Hepatocyte (in vitro differentiated cells): ENCODE measurements at regions not wholly inside any gene's neighbourhood (a gene's known extent, or its start where the extent isn't known, plus 50 kb on each side); places are given as distances from the start of the nearest gene placed in this dataset.

Source experiments
- DNase-seq: peaks from one replicate; pipeline ENCODE4 v3.0.0-alpha.2; 2016; ENCODE audit warnings: low spot score
- H2AFZ ChIP-seq: fragments of 200-600 bp; sonication (generic); 2 replicates; pipeline ENCODE4 v1.6.0; 2016; ENCODE audit warnings: antibody characterized with exemption, mild to moderate bottlenecking
- H3K27ac ChIP-seq: fragments of 200-600 bp; sonication (generic); 2 replicates; pipeline ENCODE4 v1.5.1; 2016; ENCODE audit warnings: mild to moderate bottlenecking
- H3K27me3 ChIP-seq: fragments of 200-600 bp; sonication (generic); 2 replicates; pipeline ENCODE4 v1.6.1; 2016
- H3K36me3 ChIP-seq: fragments of 200-600 bp; sonication (generic); replicated peaks from 2 replicates; pipeline ENCODE4 v1.5.1; 2016; ENCODE audit warnings: low read depth; ENCODE audit not compliant: insufficient read depth
- H3K4me1 ChIP-seq: fragments of 200-600 bp; sonication (generic); 2 replicates; pipeline ENCODE4 v1.5.1; 2016; ENCODE audit warnings: mild to moderate bottlenecking, moderate library complexity; ENCODE audit not compliant: insufficient read depth
- H3K4me2 ChIP-seq: fragments of 200-600 bp; sonication (generic); 2 replicates; pipeline ENCODE4 v1.6.0; 2016
- H3K4me3 ChIP-seq: fragments of 200-600 bp; sonication (generic); 2 replicates; pipeline ENCODE4 v1.5.1; 2016; ENCODE audit warnings: mild to moderate bottlenecking
- H3K79me2 ChIP-seq: fragments of 200-600 bp; sonication (generic); 2 replicates; pipeline ENCODE4 v1.6.0; 2017; ENCODE audit warnings: mild to moderate bottlenecking
- H3K9me2 ChIP-seq: fragments of 200-600 bp; sonication (generic); replicated peaks from 2 replicates; pipeline ENCODE4 v1.6.0; 2017; ENCODE audit warnings: mild to moderate bottlenecking; ENCODE audit not compliant: insufficient read depth
- H3K9me3 ChIP-seq: fragments of 200-600 bp; sonication (generic); 2 replicates; pipeline ENCODE4 v1.5.1; 2016; ENCODE audit warnings: low read depth, mild to moderate bottlenecking
- H4K20me1 ChIP-seq: fragments of 200-600 bp; sonication (generic); 2 replicates; pipeline ENCODE4 v1.6.0; 2016; ENCODE audit warnings: mild to moderate bottlenecking; ENCODE audit not compliant: insufficient read depth, poor library complexity, severe bottlenecking
- CTCF ChIP-seq: fragments of 200-600 bp; sonication (generic); IDR thresholded peaks from 2 replicates; pipeline ENCODE4 v1.5.1; 2016; ENCODE audit warnings: antibody characterized with exemption, mild to moderate bottlenecking; ENCODE audit not compliant: poor library complexity
- EZH2 ChIP-seq: fragments of 200-600 bp; sonication (generic); IDR thresholded peaks from 2 replicates; pipeline ENCODE4 v1.6.1; 2016; ENCODE audit warnings: antibody characterized with exemption, mild to moderate bottlenecking, borderline replicate concordance
- EZH2phosphoT487 ChIP-seq: fragments of 200-600 bp; sonication (generic); IDR thresholded peaks from one replicate; pipeline ENCODE4 v1.6.1; 2018; ENCODE audit warnings: antibody characterized with exemption, mild to moderate bottlenecking, low read depth, moderate library complexity; ENCODE audit not compliant: unreplicated experiment, severe bottlenecking
- WGBS: methylation state at CpG from one replicate; pipeline ENCODE4 v1.1.6; 2016; ENCODE audit warnings: low lambda C conversion rate; ENCODE audit errors: missing lambda C conversion rate; 5-methylcytosine and 5-hydroxymethylcytosine counted together

GRCh38 chr1:234986750-234987414 is 141.8 kb downstream of the TOMM20 start:
- Histone ChIP-seq H3K27me3 (no peaks in the 10 kb centered on the region), H3K79me2 (no peaks in the 10 kb centered on the region), H3K4me2 (peak overlapping the region; percentile 6), H3K4me3 (no peak overlapping the region), H3K9me3 (no peaks in the 10 kb centered on the region), H3K27ac (peak overlapping the region; percentile 92), H3K4me1 (peaks cover 24% of the 10 kb centered on the region), H3K36me3 (no peaks in the 10 kb centered on the region), H3K9me2 (no peaks in the 10 kb centered on the region), H4K20me1 (no peaks in the 10 kb centered on the region), H2AFZ (peak overlapping the region; percentile 34)
- TF ChIP-seq EZH2 = no peak
- TF ChIP-seq CTCF = no peak
- no peak for TF ChIP-seq EZH2phosphoT487
- no peak for DNase-seq
- 48% methylated on average over 9 of the region's 9 CpGs for WGBS

- TF ChIP-seq CTCF (no peak), EZH2 (no peak), EZH2phosphoT487 (no peak)
- Histone ChIP-seq H3K4me2 (no peak overlapping the region), H3K27ac (peak overlapping the region; percentile 11), H2AFZ (no peak overlapping the region), H3K4me3 (no peak overlapping the region), H3K79me2 (no peaks in the 10 kb centered on the region), H3K9me3 (no peaks in the 10 kb centered on the region), H3K9me2 (no peaks in the 10 kb centered on the region), H4K20me1 (no peaks in the 10 kb centered on the region), H3K27me3 (no peaks in the 10 kb centered on the region), H3K4me1 (peaks cover 30% of the 10 kb centered on the region), H3K36me3 (no peaks in the 10 kb centered on the region)
- WGBS = 97% methylated on average over 10 of the region's 10 CpGs
- DNase-seq = no peak
Measured at GRCh38 chr1:234985516-234986294, 142.9 kb downstream of the TOMM20 start.

GRCh38 chr1:234985007-234985370 is 143.6 kb downstream of the TOMM20 start:
- DNase-seq = no peak
- Histone ChIP-seq H3K9me2 (no peaks in the 10 kb centered on the region), H3K27ac (no peak overlapping the region), H3K36me3 (no peaks in the 10 kb centered on the region), H3K9me3 (no peaks in the 10 kb centered on the region), H3K4me1 (peaks cover 37% of the 10 kb centered on the region), H3K4me3 (no peak overlapping the region), H3K27me3 (no peaks in the 10 kb centered on the region), H3K4me2 (no peak overlapping the region), H4K20me1 (no peaks in the 10 kb centered on the region), H2AFZ (no peak overlapping the region), H3K79me2 (no peaks in the 10 kb centered on the region)
- TF ChIP-seq EZH2 = no peak
- TF ChIP-seq EZH2phosphoT487 = no peak
- no peak for TF ChIP-seq CTCF
- WGBS = 87% methylated on average over 7 of the region's 7 CpGs
